HG03571 (cell line): ENCODE measurements at regions not wholly inside any gene's neighbourhood (a gene's known extent, or its start where the extent isn't known, plus 50 kb on each side); places are given as distances from the start of the nearest gene placed in this dataset.
"Not testable (repeated sequence)": the region's sequence is repeated elsewhere in the genome, so short reads cannot be mapped to it uniquely, and the experiment has no call there.

ENCODE experiments used
- ATAC-seq: cut with Tn5 transposase; IDR thresholded peaks from one replicate; pipeline ENCODE4 v1.9.1; 2021; ENCODE audit not compliant: unreplicated experiment

- ATAC-seq, result no peak
These were observed 667.4 kb downstream of the ROBO2 start for GRCh38 chr3:77707281-77707680.

- no peak for ATAC-seq
These were observed 669.3 kb downstream of the ROBO2 start for GRCh38 chr3:77709155-77709554.

- no peak for ATAC-seq
These were observed 678.4 kb downstream of the ROBO2 start for GRCh38 chr3:77718311-77718710.

- ATAC-seq, result no peak
These were observed 680.6 kb downstream of the ROBO2 start for GRCh38 chr3:77720460-77720971.

- no peak for ATAC-seq
These were observed 686.6 kb downstream of the ROBO2 start for GRCh38 chr3:77726517-77726916.

- no peak for ATAC-seq
These were observed 706.1 kb downstream of the ROBO2 start for GRCh38 chr3:77746048-77746447.

- no peak for ATAC-seq
These were observed 707.0 kb downstream of the ROBO2 start for GRCh38 chr3:77746892-77747291.

GRCh38 chr3:77756397-77756975, 716.6 kb downstream of the ROBO2 start:
- not testable (repeated sequence) for ATAC-seq

GRCh38 chr3:77772459-77772858, 732.6 kb downstream of the ROBO2 start:
- no peak for ATAC-seq

- no peak for ATAC-seq
These were observed 733.2 kb downstream of the ROBO2 start for GRCh38 chr3:77773084-77773483.

- no peak for ATAC-seq
These were observed 740.5 kb downstream of the ROBO2 start for GRCh38 chr3:77780278-77780996.

- no peak for ATAC-seq
These were observed 746.3 kb downstream of the ROBO2 start for GRCh38 chr3:77786216-77786615.

GRCh38 chr3:77795013-77795412, 755.1 kb downstream of the ROBO2 start:
- ATAC-seq, result no peak

- no peak for ATAC-seq
These were observed 759.4 kb downstream of the ROBO2 start for GRCh38 chr3:77799278-77799677.

GRCh38 chr3:77800893-77801292, 761.0 kb downstream of the ROBO2 start:
- ATAC-seq, result no peak

- no peak for ATAC-seq
These were observed 767.4 kb downstream of the ROBO2 start for GRCh38 chr3:77807312-77807711.

GRCh38 chr3:77814845-77815244, 774.9 kb downstream of the ROBO2 start:
- ATAC-seq, result no peak

GRCh38 chr3:77815467-77815866, 775.6 kb downstream of the ROBO2 start:
- no peak for ATAC-seq

- ATAC-seq, result no peak
These were observed 776.5 kb downstream of the ROBO2 start for GRCh38 chr3:77816366-77816765.

GRCh38 chr3:77825001-77825827, 785.3 kb downstream of the ROBO2 start:
- no peak for ATAC-seq

- no peak for ATAC-seq
These were observed 796.0 kb downstream of the ROBO2 start for GRCh38 chr3:77835921-77836320.
